ENCODE measurements at regions not wholly inside any gene's neighbourhood (a gene's known extent, or its start where the extent isn't known, plus 50 kb on each side); places are given as distances from the start of the nearest gene placed in this dataset.

- ATAC-seq (no peak), DNase-seq (no peak)
- peaks cover 0 to 5% (median 3%) of the 10 kb centered on the region in 3 donors for H3K36me3 Mint-ChIP-seq
- H3K4me3 Mint-ChIP-seq = no peak overlapping the region
- H3K9me3 Mint-ChIP-seq = peaks cover 0 to 18% (median 10%) of the 10 kb centered on the region in 9 donors
- POLR2A ChIA-PET = no interaction called here
- H3K4me1 Mint-ChIP-seq = peaks cover 5 to 8% (median 7%) of the 10 kb centered on the region in 4 donors
- H3K27ac Mint-ChIP-seq = no peak overlapping the region
- H3K27me3 Mint-ChIP-seq = peaks cover 0 to 1% (median 0%) of the 10 kb centered on the region in 5 donors
Measured at GRCh38 chr1:59154401-59154800, 142.5 kb upstream of the FGGY start.

GRCh38 chr1:59155351-59155750 is 141.5 kb upstream of the FGGY start:
- Mint-ChIP-seq H3K36me3 (peaks cover 0 to 5% (median 3%) of the 10 kb centered on the region in 3 donors), H3K27me3 (peaks cover 0 to 1% (median 0%) of the 10 kb centered on the region in 5 donors), H3K27ac (no peak overlapping the region), H3K9me3 (peaks cover 0 to 18% (median 10%) of the 10 kb centered on the region in 9 donors), H3K4me1 (peaks cover 5 to 8% (median 7%) of the 10 kb centered on the region in 4 donors), H3K4me3 (no peak overlapping the region)
- DNase-seq = no peak
- POLR2A ChIA-PET = no interaction called here
- ATAC-seq = no peak

GRCh38 chr1:59156051-59156450 is 140.8 kb upstream of the FGGY start:
- peaks cover 0 to 5% (median 3%) of the 10 kb centered on the region in 3 donors for H3K36me3 Mint-ChIP-seq
- no peak overlapping the region for H3K4me3 Mint-ChIP-seq
- POLR2A ChIA-PET = no interaction called here
- H3K9me3 Mint-ChIP-seq = peaks cover 0 to 18% (median 10%) of the 10 kb centered on the region in 9 donors
- no peaks in the 10 kb centered on the region for H3K27me3 Mint-ChIP-seq
- ATAC-seq (no peak), DNase-seq (no peak)
- H3K4me1 Mint-ChIP-seq = peaks cover 0 to 2% (median under 1%) of the 10 kb centered on the region in 4 donors
- H3K27ac Mint-ChIP-seq = no peak overlapping the region

GRCh38 chr1:59156526-59157199 is 140.2 kb upstream of the FGGY start:
- Mint-ChIP-seq H3K27me3 (no peaks in the 10 kb centered on the region), H3K4me1 (no peaks in the 10 kb centered on the region), H3K9me3 (peaks cover 0 to 18% (median 10%) of the 10 kb centered on the region in 9 donors), H3K36me3 (peaks cover 0 to 5% (median 3%) of the 10 kb centered on the region in 3 donors), H3K27ac (no peak overlapping the region), H3K4me3 (no peak overlapping the region)
- POLR2A ChIA-PET = no interaction called here
- ATAC-seq = no peak
- no peak for DNase-seq

- H3K9me3 Mint-ChIP-seq = peaks cover 0 to 18% (median 10%) of the 10 kb centered on the region in 9 donors
- no peak overlapping the region for H3K4me3 Mint-ChIP-seq
- ATAC-seq (no peak), DNase-seq (no peak)
- no peaks in the 10 kb centered on the region for H3K4me1 Mint-ChIP-seq
- H3K27me3 Mint-ChIP-seq = no peaks in the 10 kb centered on the region
- POLR2A ChIA-PET = no interaction called here
- peaks cover 0 to 5% (median 3%) of the 10 kb centered on the region in 3 donors for H3K36me3 Mint-ChIP-seq
- H3K27ac Mint-ChIP-seq = no peak overlapping the region
Measured at GRCh38 chr1:59158321-59158720, 138.6 kb upstream of the FGGY start.

GRCh38 chr1:59159557-59160203 is 137.2 kb upstream of the FGGY start:
- POLR2A ChIA-PET = no interaction called here
- Mint-ChIP-seq H3K27me3 (peaks cover 0 to 10% (median 0%) of the 10 kb centered on the region in 5 donors), H3K9me3 (peaks cover 0 to 18% (median 10%) of the 10 kb centered on the region in 9 donors), H3K4me1 (no peaks in the 10 kb centered on the region), H3K27ac (no peak overlapping the region), H3K4me3 (no peak overlapping the region), H3K36me3 (peaks cover 0 to 5% (median 3%) of the 10 kb centered on the region in 3 donors)
- no peak for ATAC-seq
- no peak for DNase-seq

- POLR2A ChIA-PET = no interaction called here
- Mint-ChIP-seq H3K36me3 (peaks cover 0 to 7% (median 5%) of the 10 kb centered on the region in 3 donors), H3K9me3 (peaks cover 0 to 18% (median 10%) of the 10 kb centered on the region in 9 donors), H3K4me3 (no peak overlapping the region), H3K27ac (no peak overlapping the region), H3K27me3 (peaks cover 0 to 24% (median 7%) of the 10 kb centered on the region in 5 donors), H3K4me1 (no peaks in the 10 kb centered on the region)
- ATAC-seq (no peak), DNase-seq (no peak)
Measured at GRCh38 chr1:59161136-59161535, 135.8 kb upstream of the FGGY start.

- no peak for DNase-seq
- Mint-ChIP-seq H3K27ac (no peak overlapping the region), H3K9me3 (peaks cover 0 to 20% (median 10%) of the 10 kb centered on the region in 9 donors), H3K27me3 (peaks cover 0 to 33% (median 7%) of the 10 kb centered on the region in 5 donors), H3K36me3 (peaks cover 0 to 9% (median 5%) of the 10 kb centered on the region in 3 donors), H3K4me3 (no peak overlapping the region), H3K4me1 (no peaks in the 10 kb centered on the region)
- POLR2A ChIA-PET = no interaction called here
- no peak for ATAC-seq
Measured at GRCh38 chr1:59162665-59163064, 134.2 kb upstream of the FGGY start.

- Mint-ChIP-seq H3K27me3 (peaks cover 0 to 33% (median 7%) of the 10 kb centered on the region in 5 donors), H3K4me3 (no peak overlapping the region), H3K4me1 (no peaks in the 10 kb centered on the region), H3K27ac (no peak overlapping the region), H3K9me3 (peaks cover 0 to 15% (median 6%) of the 10 kb centered on the region in 9 donors), H3K36me3 (peaks cover 0 to 6% (median 0%) of the 10 kb centered on the region in 3 donors)
- POLR2A ChIA-PET = no interaction called here
- ATAC-seq (no peak), DNase-seq (no peak)
Measured at GRCh38 chr1:59163268-59164092, 133.4 kb upstream of the FGGY start.

- POLR2A ChIA-PET = no interaction called here
- peaks cover 0 to 8% (median 0%) of the 10 kb centered on the region in 3 donors for H3K36me3 Mint-ChIP-seq
- H3K4me3 Mint-ChIP-seq = no peak overlapping the region
- H3K4me1 Mint-ChIP-seq = no peaks in the 10 kb centered on the region
- no peak overlapping the region for H3K27ac Mint-ChIP-seq
- DNase-seq (no peak), ATAC-seq (no peak)
- H3K9me3 Mint-ChIP-seq = peaks cover 0 to 6% (median 1%) of the 10 kb centered on the region in 9 donors
- H3K27me3 Mint-ChIP-seq = peaks cover 0 to 33% (median 7%) of the 10 kb centered on the region in 5 donors
Measured at GRCh38 chr1:59164371-59164770, 132.5 kb upstream of the FGGY start.

- H3K4me1 Mint-ChIP-seq = no peaks in the 10 kb centered on the region
- DNase-seq (no peak), ATAC-seq (no peak)
- POLR2A ChIA-PET = no interaction called here
- peaks cover 0 to 4% (median 0%) of the 10 kb centered on the region in 9 donors for H3K9me3 Mint-ChIP-seq
- peaks cover 0 to 33% (median 7%) of the 10 kb centered on the region in 5 donors for H3K27me3 Mint-ChIP-seq
- no peak overlapping the region for H3K27ac Mint-ChIP-seq
- no peak overlapping the region for H3K4me3 Mint-ChIP-seq
- H3K36me3 Mint-ChIP-seq = peaks cover 0 to 8% (median 0%) of the 10 kb centered on the region in 3 donors
Measured at GRCh38 chr1:59165353-59165752, 131.5 kb upstream of the FGGY start.

GRCh38 chr1:59169703-59170102 is 127.2 kb upstream of the FGGY start:
- peaks cover 0 to 23% (median 7%) of the 10 kb centered on the region in 5 donors for H3K27me3 Mint-ChIP-seq
- DNase-seq (no peak), ATAC-seq (no peak)
- POLR2A ChIA-PET = no interaction called here
- no peaks in the 10 kb centered on the region for H3K4me1 Mint-ChIP-seq
- no peak overlapping the region for H3K4me3 Mint-ChIP-seq
- H3K27ac Mint-ChIP-seq = no peak overlapping the region
- peaks cover 0 to 8% (median 0%) of the 10 kb centered on the region in 3 donors for H3K36me3 Mint-ChIP-seq
- H3K9me3 Mint-ChIP-seq = peaks cover 0 to 4% (median 0%) of the 10 kb centered on the region in 9 donors

Data from naive thymus-derived CD8-positive, alpha-beta T cell (primary cell).